DMS114 treated with DMSO at 0.1 percent for 48 hours (cell line): ENCODE measurements at regions not wholly inside any gene's neighbourhood (a gene's known extent, or its start where the extent isn't known, plus 50 kb on each side); places are given as distances from the start of the nearest gene placed in this dataset.

ENCODE experiments used
- DNase-seq: peaks from one replicate; lab custom pipeline; 2025; ENCODE audit not compliant: unreplicated experiment; lab: John Stamatoyannopoulos, UW

- DNase-seq: no peak
Measured at GRCh38 chr18:60755134-60755533, 382.6 kb upstream of the MC4R start.

- no peak for DNase-seq
Measured at GRCh38 chr18:60775978-60776377, 403.4 kb upstream of the MC4R start.

- DNase-seq: no peak
Measured at GRCh38 chr18:60784161-60784560, 411.6 kb upstream of the MC4R start.

GRCh38 chr18:60794802-60795201 lies 422.2 kb upstream of the MC4R start:
- DNase-seq: no peak

GRCh38 chr18:60804415-60804814 lies 431.8 kb upstream of the MC4R start:
- DNase-seq: no peak

- DNase-seq: no peak
Measured at GRCh38 chr18:60809937-60810336, 437.4 kb upstream of the MC4R start.

- no peak for DNase-seq
Measured at GRCh38 chr18:60812921-60813320, 440.3 kb upstream of the MC4R start.

- DNase-seq: no peak
Measured at GRCh38 chr18:60826346-60826745, 453.8 kb upstream of the MC4R start.

- no peak for DNase-seq
Measured at GRCh38 chr18:60831971-60832370, 459.4 kb upstream of the MC4R start.

- no peak for DNase-seq
Measured at GRCh38 chr18:60838677-60839076, 466.1 kb upstream of the MC4R start.

GRCh38 chr18:60846396-60846795 lies 473.8 kb upstream of the MC4R start:
- no peak for DNase-seq

GRCh38 chr18:60847517-60847916 lies 474.9 kb upstream of the MC4R start:
- DNase-seq: no peak

- no peak for DNase-seq
Measured at GRCh38 chr18:60861575-60861974, 471.7 kb upstream of the CDH20 start.

- no peak for DNase-seq
Measured at GRCh38 chr18:60862988-60863387, 470.2 kb upstream of the CDH20 start.

- no peak for DNase-seq
Measured at GRCh38 chr18:60865801-60866200, 467.4 kb upstream of the CDH20 start.

- no peak for DNase-seq
Measured at GRCh38 chr18:60870261-60871153, 462.7 kb upstream of the CDH20 start.

GRCh38 chr18:60872434-60872833 lies 460.8 kb upstream of the CDH20 start:
- DNase-seq: no peak

- DNase-seq: no peak
Measured at GRCh38 chr18:60873708-60874107, 459.5 kb upstream of the CDH20 start.

- DNase-seq: no peak
Measured at GRCh38 chr18:60875957-60876507, 457.2 kb upstream of the CDH20 start.

- DNase-seq: no peak
Measured at GRCh38 chr18:60880184-60880583, 453.0 kb upstream of the CDH20 start.

GRCh38 chr18:60883587-60883986 lies 449.6 kb upstream of the CDH20 start:
- DNase-seq: no peak

GRCh38 chr18:60888071-60888624 lies 445.1 kb upstream of the CDH20 start:
- no peak for DNase-seq
